ENCODE measurements at regions not wholly inside any gene's neighbourhood (a gene's known extent, or its start where the extent isn't known, plus 50 kb on each side); places are given as distances from the start of the nearest gene placed in this dataset.

GRCh38 chr20:57865266-57865665, 155.5 kb upstream of the PMEPA1 start:
- no peak overlapping the region for H2AK5ac ChIP-seq (ENCODE audit: low read depth, low read length)
- no peaks in the 10 kb centered on the region for H3K4me1 ChIP-seq (ENCODE audit: control insufficient read depth, insufficient read depth, low read length)
- H3K4ac ChIP-seq (ENCODE audit: low read depth, low read length), result no peak overlapping the region
- no peaks in the 10 kb centered on the region for H4K20me1 ChIP-seq (ENCODE audit: insufficient read depth, low read length)
- no peak overlapping the region for H3K4me2 ChIP-seq (ENCODE audit: low read depth, low read length)
- H3K56ac ChIP-seq (ENCODE audit: extremely low read depth, insufficient read depth, low read length), result no peak overlapping the region
- BruUV-seq (replicated peaks), result no TSS peak
- H3K18ac ChIP-seq (ENCODE audit: low read depth, low read length), result no peak overlapping the region
- WGBS, 2 experiments (ENCODE audit: extremely low coverage in 2 of 2, insufficient read length in 1 of 2), result no CpG with 5 or more reads among the region's 2 CpGs
- DNase-seq, result no peak
- no peak overlapping the region for H3K23ac ChIP-seq (ENCODE audit: low read depth, low read length)
- ChIA-PET POLR2A (ENCODE audit: unreplicated experiment) (no interaction called here), CTCF (no interaction called here)
- no peak for ATAC-seq (ENCODE audit: low read depth)
- H3K27me3 ChIP-seq (ENCODE audit: control insufficient read depth, insufficient read depth, low read length), result peaks cover 3% of the 10 kb centered on the region; the same call in 1 of the 2 replicates
- H3K79me1 ChIP-seq (ENCODE audit: low read depth in 1 of 2, low read length in 2 of 2), result no peaks in the 10 kb centered on the region
- no peak overlapping the region for H3K27ac ChIP-seq (ENCODE audit: insufficient read depth, low read length)
- no peak overlapping the region for H2BK15ac ChIP-seq (ENCODE audit: low read depth, low read length)
- intact Hi-C loops (cut with micrococcal nuclease) (no loop called here), dilution Hi-C loops (cut with HindIII; ENCODE audit: low sequenced_read_pairs, unreplicated experiment) (no loop called here), in situ Hi-C loops (cut with MboI; ENCODE audit: low sequenced_read_pairs) (no loop called here)
- H3K4me3 ChIP-seq (ENCODE audit: insufficient read depth, low read depth, low read length), result no peak overlapping the region
- no peak overlapping the region for H4K5ac ChIP-seq (ENCODE audit: low read depth, low read length)
- no peaks in the 10 kb centered on the region for H3K36me3 ChIP-seq (ENCODE audit: control insufficient read depth, insufficient read depth, low read length)
- H3K9me1 ChIP-seq (ENCODE audit: insufficient read depth, low read length), result no peaks in the 10 kb centered on the region
- H2AK9ac ChIP-seq (replicated peaks; ENCODE audit: low read depth, low read length, poor library complexity), result no peak overlapping the region
- H2BK20ac ChIP-seq (ENCODE audit: low read depth, low read length), result no peak overlapping the region
- no peaks in the 10 kb centered on the region for H3K9me3 ChIP-seq (ENCODE audit: control insufficient read depth, insufficient read depth, low read length)
- H2BK120ac ChIP-seq (ENCODE audit: low read depth, low read length), result no peak overlapping the region
- TF ChIP-seq CTCF (conservative IDR thresholded peaks at IDR 0.05; ENCODE audit: low read depth, low read length) (no peak), CEBPB (IDR thresholded peaks at IDR 0.05; ENCODE audit: low read depth, low read length) (no peak), MAFK (IDR thresholded peaks at IDR 0.05; ENCODE audit: low read depth, low read length) (peak; percentile 43)
- no peak overlapping the region for H2AFZ ChIP-seq (replicated peaks; ENCODE audit: low read length, poor library complexity)
- H4K91ac ChIP-seq (ENCODE audit: insufficient read depth, low read depth, low read length), result no peak overlapping the region
- no peak overlapping the region for H3K14ac ChIP-seq (replicated peaks; ENCODE audit: low read depth, low read length)
- H3K9ac ChIP-seq (ENCODE audit: low read depth, low read length), result no peak overlapping the region
- H2BK5ac ChIP-seq (ENCODE audit: low read depth, low read length, poor library complexity, severe bottlenecking), result no peak overlapping the region
- H4K8ac ChIP-seq (ENCODE audit: low read depth in 2 of 2, low read length in 2 of 2), result no peak overlapping the region

All from IMR-90 (cell line).